22Rv1 (cell line): ENCODE measurements at regions not wholly inside any gene's neighbourhood (a gene's known extent, or its start where the extent isn't known, plus 50 kb on each side); places are given as distances from the start of the nearest gene placed in this dataset.

Source experiments
- H3K27ac ChIP-seq: fragments of 450-650 bp; 2 replicates; pipeline ENCODE4 v1.5.1; 2017
- ZFX ChIP-seq: fragments of 450-650 bp; IDR thresholded peaks from 2 replicates; pipeline ENCODE4 v1.6.1; 2017; ENCODE audit warnings: antibody characterized with exemption, borderline replicate concordance
- TF ChIP-seq, protein P1 (sequence below): fragments of 450-650 bp; IDR thresholded peaks from 2 replicates; pipeline ENCODE4 v1.5.1; 2017; ENCODE audit warnings: mild to moderate bottlenecking

DNA sequence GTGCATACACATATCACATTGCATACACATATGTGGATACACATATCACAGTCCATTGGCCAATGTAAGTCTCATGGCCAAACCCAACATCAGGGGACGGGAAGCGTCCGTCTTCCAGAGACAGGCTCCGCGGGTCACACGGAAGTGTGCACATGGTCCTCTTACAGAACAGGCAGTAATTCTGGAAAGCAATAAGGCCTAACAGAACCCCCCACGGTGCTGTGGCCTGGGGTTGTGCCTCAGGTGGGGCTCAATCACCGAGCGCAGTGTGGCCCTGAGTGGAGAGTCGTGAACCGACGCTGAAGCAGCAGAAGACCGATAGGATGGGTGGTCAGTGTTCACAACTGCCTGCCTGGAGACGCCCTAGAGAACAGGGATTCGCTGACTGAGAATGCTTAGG lies 857.3 kb downstream of the GALR1 start:
- H3K27ac ChIP-seq: no peak overlapping the region
- TF ChIP-seq, protein P1, sequence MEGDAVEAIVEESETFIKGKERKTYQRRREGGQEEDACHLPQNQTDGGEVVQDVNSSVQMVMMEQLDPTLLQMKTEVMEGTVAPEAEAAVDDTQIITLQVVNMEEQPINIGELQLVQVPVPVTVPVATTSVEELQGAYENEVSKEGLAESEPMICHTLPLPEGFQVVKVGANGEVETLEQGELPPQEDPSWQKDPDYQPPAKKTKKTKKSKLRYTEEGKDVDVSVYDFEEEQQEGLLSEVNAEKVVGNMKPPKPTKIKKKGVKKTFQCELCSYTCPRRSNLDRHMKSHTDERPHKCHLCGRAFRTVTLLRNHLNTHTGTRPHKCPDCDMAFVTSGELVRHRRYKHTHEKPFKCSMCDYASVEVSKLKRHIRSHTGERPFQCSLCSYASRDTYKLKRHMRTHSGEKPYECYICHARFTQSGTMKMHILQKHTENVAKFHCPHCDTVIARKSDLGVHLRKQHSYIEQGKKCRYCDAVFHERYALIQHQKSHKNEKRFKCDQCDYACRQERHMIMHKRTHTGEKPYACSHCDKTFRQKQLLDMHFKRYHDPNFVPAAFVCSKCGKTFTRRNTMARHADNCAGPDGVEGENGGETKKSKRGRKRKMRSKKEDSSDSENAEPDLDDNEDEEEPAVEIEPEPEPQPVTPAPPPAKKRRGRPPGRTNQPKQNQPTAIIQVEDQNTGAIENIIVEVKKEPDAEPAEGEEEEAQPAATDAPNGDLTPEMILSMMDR: no peak
- no peak for TF ChIP-seq ZFX

DNA sequence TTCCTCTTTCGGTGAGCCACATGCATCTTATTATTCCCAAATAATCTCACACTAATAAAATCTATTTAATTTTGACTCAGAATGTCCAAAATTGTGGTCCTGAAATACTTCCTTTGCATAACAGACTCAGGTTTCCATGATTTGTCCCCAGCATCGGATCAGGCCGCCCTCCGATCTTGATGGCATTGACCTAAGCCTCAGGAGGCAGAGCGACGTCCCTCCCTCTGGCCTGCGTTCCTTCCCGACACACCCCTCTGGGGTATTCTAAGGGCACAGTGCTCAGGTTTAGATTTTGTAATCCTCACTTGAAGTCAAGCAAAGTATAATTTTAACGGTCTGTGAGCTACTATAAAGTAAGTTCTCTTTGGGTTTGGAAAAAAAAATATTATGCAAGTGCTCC lies 857.7 kb downstream of the GALR1 start:
- TF ChIP-seq, protein P1: no peak
- TF ChIP-seq ZFX: no peak
- H3K27ac ChIP-seq: no peak overlapping the region

DNA sequence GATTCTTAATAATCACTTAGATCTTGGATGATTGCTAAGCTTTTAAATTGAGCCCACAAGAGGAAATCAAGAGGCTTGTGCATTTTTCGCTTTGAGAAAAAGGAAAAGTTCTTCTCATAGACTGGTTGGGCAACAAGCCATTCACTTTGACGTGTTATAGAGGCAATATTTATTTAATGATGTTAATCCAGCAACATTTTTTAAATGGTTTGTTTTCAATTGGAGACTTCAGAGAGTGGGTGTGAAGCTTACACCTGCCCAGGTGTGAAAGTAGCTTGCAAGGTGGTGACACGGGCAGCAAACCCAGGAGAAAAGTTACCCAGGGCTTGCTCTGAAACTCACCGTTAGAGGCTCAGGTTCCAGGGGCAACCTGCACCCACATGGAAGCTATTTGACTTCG lies 858.9 kb downstream of the GALR1 start:
- TF ChIP-seq, protein P1: no peak
- no peak for TF ChIP-seq ZFX
- H3K27ac ChIP-seq: no peak overlapping the region

DNA sequence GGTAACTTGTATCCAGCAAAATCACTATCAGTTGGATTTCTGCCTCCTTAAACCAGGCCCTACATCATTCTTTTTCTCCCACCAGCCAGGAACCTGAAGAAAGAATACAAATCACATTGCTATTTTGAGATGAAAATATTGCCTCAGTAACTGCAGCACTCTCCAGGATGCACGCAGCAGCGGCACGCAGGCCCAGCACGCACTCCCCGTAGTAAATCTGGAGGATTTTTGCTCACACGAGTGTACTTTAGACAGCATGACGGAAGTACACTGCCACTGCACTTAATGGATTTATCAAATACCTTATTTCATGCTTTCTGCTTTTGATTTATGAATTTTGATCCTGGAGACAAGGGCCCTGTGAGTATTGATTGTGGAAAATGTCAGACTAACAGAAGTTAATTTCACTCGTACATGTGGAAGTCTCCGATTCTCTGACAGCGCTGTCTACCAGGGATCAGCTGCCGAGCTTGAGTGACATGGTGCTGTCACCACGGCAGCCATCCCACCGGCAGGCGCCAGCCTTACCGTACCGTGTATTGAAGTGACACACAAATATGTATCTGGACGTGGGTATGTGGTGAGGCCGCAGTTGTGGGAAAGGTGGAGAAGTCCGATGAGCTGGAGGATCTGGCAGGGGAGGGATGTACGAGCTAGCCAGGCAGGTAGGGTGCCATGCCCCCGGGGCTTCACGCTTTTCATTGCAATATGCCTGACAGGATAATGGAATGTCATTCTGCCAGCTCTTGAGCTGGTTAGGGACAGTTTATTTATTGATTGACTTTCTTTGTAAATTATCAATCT lies 863.7 kb downstream of the GALR1 start:
- H3K27ac ChIP-seq: no peak overlapping the region
- TF ChIP-seq, protein P1: no peak
- no peak for TF ChIP-seq ZFX

DNA sequence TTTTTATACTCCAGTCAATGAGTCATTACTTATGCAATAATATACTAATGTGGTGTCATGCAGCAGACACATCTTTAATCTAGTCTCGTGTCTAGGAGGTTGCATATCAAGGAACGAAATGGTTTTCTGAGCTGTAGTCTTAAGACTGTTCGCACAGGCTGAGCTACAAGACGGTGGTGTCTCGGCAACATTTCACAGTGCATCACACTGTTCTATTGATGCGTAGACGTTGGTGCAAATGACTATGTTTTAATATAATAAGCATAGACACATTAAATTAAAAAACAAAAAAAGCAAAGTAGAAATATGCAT lies 864.2 kb downstream of the GALR1 start:
- TF ChIP-seq, protein P1: no peak
- no peak for TF ChIP-seq ZFX

DNA sequence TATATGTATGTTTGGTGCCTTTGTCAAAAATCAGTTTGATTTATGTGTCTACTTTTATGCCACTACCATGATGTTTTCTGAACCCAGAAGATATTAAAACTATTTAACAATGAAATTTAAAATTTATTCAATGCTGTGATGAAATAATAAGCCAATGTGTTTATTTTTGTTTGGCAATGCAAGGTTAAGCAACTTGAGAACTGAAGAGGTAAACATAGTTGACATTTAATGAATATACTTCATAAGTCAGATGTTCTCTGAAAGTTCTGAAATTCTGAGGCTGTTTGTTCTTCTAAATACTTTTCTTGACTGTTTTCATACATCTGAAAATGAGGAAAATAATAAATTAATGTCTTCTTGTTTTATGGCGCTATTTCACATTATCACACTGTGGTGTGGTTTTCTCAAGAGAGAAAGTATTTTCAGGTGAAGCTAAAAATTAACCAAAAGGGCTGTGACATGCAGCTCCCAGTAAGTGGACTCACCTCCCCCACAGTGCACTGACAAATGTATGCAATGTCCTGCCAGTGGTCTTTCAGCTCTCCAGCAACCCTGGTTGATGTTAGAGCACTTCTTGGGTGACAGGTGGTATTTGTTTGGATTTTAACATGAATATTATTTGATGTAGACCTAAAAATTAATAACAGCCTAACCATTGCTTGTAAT lies 863.6 kb upstream of the SALL3 start:
- no peak for TF ChIP-seq ZFX
- TF ChIP-seq, protein P1: no peak
- no peak overlapping the region for H3K27ac ChIP-seq

More for the DNA sequence above, 864.2 kb downstream of the GALR1 start:
- no peak overlapping the region for H3K27ac ChIP-seq
